DMS114 treated with DMSO at 0.1 percent for 48 hours (cell line): ENCODE measurements at regions not wholly inside any gene's neighbourhood (a gene's known extent, or its start where the extent isn't known, plus 50 kb on each side); places are given as distances from the start of the nearest gene placed in this dataset.

Experiments
- DNase-seq: peaks from one replicate; lab custom pipeline; 2025; ENCODE audit not compliant: unreplicated experiment; lab: John Stamatoyannopoulos, UW

DNA sequence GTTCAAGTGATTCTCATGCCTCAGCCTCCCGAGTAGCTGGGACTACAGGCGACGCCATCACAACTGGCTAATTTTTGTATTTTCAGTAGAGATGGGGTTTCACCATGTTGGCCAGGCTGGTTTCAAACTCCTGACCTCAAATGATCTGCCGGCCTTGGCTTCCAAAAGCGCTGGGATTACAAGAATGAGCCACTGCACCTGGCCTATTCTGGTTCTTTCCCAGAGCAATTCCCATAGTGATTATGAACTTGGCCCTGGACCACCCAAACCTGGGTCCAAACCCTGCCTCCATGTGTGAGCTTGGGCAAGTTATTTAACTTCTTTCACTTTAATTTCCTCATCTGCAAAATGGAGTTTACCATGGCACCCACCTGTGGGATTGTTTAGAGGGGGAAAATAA is 61.5 kb upstream of the HEPHL1 start:
- DNase-seq: no peak

DNA sequence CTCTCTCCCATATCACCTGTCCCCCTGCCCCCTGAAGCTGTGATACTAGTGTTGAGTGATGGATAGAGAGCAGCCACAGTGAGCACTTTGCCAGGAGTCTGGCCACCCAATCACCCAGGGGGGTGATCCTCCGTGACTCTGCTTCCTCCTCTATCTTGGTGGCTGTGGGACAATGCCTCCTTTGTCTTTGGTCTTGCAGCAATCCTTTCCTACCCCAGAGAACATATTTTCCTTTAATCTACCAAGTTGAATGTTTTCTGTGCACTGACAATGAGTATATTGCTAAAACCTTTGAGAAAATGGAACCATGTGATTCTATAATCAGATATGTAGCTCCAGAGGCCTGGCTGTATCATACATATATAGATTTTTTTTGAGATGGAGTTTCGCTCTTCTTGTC is 58.1 kb upstream of the HEPHL1 start:
- no peak for DNase-seq

DNA sequence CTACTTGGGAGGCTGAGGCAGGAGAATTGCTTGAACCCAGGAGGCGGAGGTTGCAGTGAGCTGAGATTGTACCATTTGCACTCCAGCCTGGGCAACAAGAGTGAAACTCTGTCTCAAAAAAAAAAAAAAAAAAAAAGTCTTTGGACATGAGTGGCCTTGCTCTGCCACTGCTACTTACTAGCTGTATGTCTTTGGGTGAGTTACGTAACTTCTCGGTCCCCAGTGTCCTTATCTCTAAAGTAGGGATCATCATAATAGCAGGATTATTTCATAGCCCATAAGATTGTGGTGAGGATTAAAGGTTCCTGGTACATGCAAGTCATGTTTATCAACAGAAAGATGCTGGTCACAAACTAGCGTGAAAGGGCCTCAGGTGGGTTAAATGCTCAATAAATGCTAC is 53.9 kb upstream of the HEPHL1 start:
- no peak for DNase-seq

DNA sequence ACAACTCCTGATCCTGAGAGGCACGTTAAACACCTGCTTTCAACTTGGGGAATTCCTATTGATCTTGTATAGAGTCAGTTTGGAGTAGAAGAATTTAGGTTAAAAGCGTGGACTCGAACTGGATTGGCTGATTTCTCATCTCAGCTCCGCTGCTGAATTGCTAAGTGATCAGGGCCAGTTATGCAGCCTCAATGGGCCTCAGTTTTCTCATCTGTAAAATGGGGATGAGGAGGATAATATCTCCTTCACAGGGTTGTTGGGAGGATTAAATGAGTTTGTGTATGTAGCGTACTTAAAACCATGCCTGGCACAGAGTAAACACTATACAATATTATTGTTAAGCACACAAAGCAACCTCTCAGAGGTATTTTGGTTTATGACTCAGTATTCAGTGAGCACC is 53.2 kb upstream of the HEPHL1 start:
- no peak for DNase-seq

DNA sequence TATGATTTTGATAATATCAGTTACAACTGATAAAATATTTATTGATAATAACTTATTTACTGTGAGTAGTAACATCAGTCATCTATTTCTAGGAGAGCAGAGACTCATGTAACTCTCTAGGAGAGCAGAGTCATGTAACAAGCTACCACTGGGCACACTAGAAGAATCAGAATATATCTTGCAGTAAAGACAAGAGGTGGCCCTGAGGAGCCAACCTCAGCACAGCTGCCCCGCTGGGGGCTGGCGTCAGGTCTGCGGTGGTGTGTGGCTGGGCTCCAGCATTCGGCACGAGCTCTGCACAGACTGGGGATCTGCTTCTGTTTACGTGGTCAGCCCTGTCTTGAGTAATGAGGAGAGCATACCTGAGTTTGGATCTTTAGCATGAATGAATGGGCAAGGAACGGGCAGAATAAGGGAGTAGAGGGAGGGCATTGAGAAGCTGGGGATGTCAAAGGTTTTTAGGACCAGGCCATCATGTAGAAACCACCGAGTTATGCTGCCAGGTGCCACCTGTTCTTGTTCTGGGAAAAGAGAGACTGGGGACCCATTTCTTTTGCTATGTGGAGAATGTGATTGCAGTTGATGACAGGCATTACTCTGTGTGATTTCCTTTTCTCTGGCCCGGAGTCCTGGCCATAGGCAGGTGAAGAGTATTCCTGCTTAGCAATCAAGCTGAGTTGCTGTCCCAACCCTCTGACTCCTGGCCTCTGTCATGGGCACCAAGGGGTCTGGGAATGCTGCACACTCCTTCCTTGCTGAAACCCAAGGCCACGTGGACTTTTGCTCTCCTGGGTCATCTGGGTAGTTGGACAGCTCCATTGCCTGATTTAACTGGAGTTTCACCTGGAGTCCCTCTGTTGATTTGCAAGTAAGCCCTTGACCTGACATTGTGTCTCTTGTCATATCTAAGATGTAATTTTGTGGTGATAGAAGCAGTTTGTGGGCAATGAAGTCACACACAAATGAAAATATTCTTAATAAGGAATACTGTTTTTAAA is 50.9 kb upstream of the HEPHL1 start:
- no peak for DNase-seq
